A673 (cell line): ENCODE measurements at regions not wholly inside any gene's neighbourhood (a gene's known extent, or its start where the extent isn't known, plus 50 kb on each side); places are given as distances from the start of the nearest gene placed in this dataset.
"Not testable (repeated sequence)": the region's sequence is repeated elsewhere in the genome, so short reads cannot be mapped to it uniquely, and the experiment has no call there.

Source experiments
- BruUV-seq: library from RNA; stranded (reverse); fragments of 400-500 nt; replicated peaks from 2 replicates; lab custom pipeline; 2021; lab: Mats Ljungman, UMichigan
- CTCF ChIA-PET: fragments of 300-600 bp; sonication (Branson Sonifier 250); formaldehyde crosslinking; loops from one replicate; lab custom pipeline; 2022; ENCODE audit warnings: antibody characterized with exemption; lab: Charles Lee
- POLR2A ChIA-PET: fragments of 300-600 bp; sonication (Branson Sonifier 250); formaldehyde crosslinking; loops from one replicate; lab custom pipeline; 2022; ENCODE audit warnings: antibody characterized with exemption; ENCODE audit not compliant: low non-redundant PET; lab: Charles Lee
- DNase-seq: peaks from one replicate; pipeline ENCODE4 v3.0.0-alpha.2; 2015; ENCODE audit warnings: low spot score
- H3K27ac ChIP-seq: fragments of 200-600 bp; sonication (generic); 2 replicates; pipeline ENCODE4 v1.5.1; 2016; ENCODE audit warnings: mixed run types, low read depth, mild to moderate bottlenecking, mixed read lengths, antibody characterized with exemption, low read length; ENCODE audit not compliant: poor library complexity, severe bottlenecking
- H3K27me3 ChIP-seq: fragments of 200-600 bp; sonication (generic); replicated peaks from 2 replicates; pipeline ENCODE4 v1.6.1; 2017; ENCODE audit warnings: mixed run types, low read depth, mild to moderate bottlenecking, mixed read lengths, antibody characterized with exemption, low read length; ENCODE audit not compliant: insufficient read depth, poor library complexity
- H3K36me3 ChIP-seq: fragments of 200-600 bp; sonication (generic); 2 replicates; pipeline ENCODE4 v1.6.1; 2016; ENCODE audit warnings: mixed run types, mild to moderate bottlenecking, mixed read lengths, antibody characterized with exemption, low read length; ENCODE audit not compliant: insufficient read depth, poor library complexity, severe bottlenecking
- H3K4me1 ChIP-seq: fragments of 200-600 bp; sonication (generic); 2 replicates; pipeline ENCODE4 v1.6.1; 2017; ENCODE audit warnings: mixed run types, mild to moderate bottlenecking, mixed read lengths, antibody characterized with exemption, low read length; ENCODE audit not compliant: insufficient read depth, poor library complexity, severe bottlenecking
- H3K4me3 ChIP-seq: fragments of 200-600 bp; sonication (generic); 2 replicates; pipeline ENCODE4 v1.5.1; 2016; ENCODE audit warnings: low read depth, mixed run types, mild to moderate bottlenecking, mixed read lengths, low read length; ENCODE audit not compliant: poor library complexity, severe bottlenecking
- H3K9me3 ChIP-seq: fragments of 200-600 bp; sonication (generic); 2 replicates; pipeline ENCODE4 v1.6.1; 2016; ENCODE audit warnings: mixed run types, low read depth, mild to moderate bottlenecking, mixed read lengths, antibody characterized with exemption, low read length; ENCODE audit not compliant: poor library complexity, severe bottlenecking
- intact Hi-C: fragments of 100-400 bp; cut with micrococcal nuclease; formaldehyde crosslinking; loops from one replicate; pipeline ENCODE4 v1.10.0; 2022; ENCODE audit not compliant: unreplicated experiment

DNA sequence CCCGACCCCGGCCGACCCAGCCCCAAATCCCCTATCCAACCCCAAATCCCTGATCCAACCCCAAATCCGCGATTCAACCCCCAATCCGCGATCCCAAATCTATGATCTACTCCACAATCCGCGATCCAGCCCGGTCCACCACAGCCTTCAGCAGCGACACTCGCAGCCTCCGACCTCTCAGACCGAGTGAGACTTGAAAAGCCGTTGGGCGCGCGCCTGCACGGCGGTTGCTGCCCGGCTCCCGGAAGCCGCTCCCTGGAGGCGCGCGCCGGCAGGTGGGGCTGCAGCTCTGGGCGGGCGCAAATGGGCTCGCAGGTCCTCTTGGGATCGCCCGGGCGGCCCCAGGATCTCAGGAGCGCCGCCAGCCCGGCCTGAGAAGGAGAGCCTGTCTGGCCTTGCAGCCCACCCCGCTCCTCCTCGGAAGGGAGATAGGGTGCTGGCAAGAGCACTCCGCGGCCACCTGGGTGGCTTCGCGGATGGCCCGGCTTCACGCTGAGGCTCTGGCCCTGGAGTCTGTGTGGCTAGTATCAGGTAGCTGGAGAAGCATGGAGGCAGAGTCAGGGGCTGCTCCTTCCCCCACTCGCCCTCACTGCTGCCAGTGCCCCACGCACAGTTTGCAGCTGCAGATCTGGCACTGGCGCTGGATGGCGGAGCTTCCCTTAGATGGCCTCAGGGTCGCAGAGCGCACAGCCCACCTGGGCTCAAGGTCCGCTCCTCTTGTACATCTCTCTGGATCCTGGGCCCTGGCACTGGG is 533.4 kb upstream of the DEFB115 start:
- H3K36me3 ChIP-seq, H3K27ac ChIP-seq, CTCF ChIA-PET, H3K27me3 ChIP-seq, H3K9me3 ChIP-seq, H3K4me1 ChIP-seq, H3K4me3 ChIP-seq, intact Hi-C loops, DNase-seq, BruUV-seq, POLR2A ChIA-PET: not testable (repeated sequence)

DNA sequence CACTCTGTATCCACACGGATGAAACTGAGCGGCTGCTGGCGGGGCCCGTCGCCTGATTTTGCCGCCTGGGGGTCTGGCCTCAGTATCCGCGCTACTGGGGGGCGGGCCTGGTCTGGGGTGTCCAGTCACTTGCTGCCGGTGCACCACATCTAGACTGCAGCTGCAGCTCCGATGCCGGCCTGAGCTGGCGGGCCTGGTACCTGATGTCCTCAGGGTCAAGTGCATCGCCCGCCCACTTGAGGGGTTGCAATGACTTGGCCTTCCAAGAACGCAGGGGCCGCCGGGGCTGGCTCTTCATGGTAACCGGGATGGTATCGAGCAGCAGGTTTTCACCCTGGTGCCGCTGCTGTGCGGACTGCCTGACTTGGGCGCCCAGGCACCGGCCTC is 532.8 kb upstream of the DEFB115 start:
- POLR2A ChIA-PET, H3K9me3 ChIP-seq, intact Hi-C loops, H3K27ac ChIP-seq, H3K4me3 ChIP-seq, H3K36me3 ChIP-seq, BruUV-seq, H3K27me3 ChIP-seq, H3K4me1 ChIP-seq, DNase-seq, CTCF ChIA-PET: not testable (repeated sequence)

DNA sequence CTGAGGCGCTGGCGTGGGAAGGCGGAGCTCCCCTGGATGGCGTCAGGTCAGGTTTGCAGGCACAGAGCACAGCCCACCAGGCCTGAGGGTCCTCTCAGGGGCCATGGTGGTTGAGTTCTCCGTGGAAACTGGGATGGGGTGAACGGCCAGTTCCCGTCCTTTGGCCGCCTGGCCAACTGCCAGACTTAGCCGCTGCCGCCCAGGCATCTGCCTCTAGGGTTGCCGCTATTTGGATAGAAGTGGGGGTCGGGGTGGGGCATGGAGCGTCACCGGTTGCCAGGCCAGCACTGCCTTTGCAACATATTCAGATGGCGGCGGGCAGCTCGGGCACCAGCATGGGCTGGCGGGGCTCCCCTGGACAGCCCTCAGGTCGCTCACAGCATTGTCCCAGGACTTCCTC is 532.3 kb upstream of the DEFB115 start:
- H3K36me3 ChIP-seq, H3K27me3 ChIP-seq, intact Hi-C loops, H3K4me1 ChIP-seq, H3K9me3 ChIP-seq, H3K27ac ChIP-seq, CTCF ChIA-PET, DNase-seq, H3K4me3 ChIP-seq, POLR2A ChIA-PET, BruUV-seq: not testable (repeated sequence)

DNA sequence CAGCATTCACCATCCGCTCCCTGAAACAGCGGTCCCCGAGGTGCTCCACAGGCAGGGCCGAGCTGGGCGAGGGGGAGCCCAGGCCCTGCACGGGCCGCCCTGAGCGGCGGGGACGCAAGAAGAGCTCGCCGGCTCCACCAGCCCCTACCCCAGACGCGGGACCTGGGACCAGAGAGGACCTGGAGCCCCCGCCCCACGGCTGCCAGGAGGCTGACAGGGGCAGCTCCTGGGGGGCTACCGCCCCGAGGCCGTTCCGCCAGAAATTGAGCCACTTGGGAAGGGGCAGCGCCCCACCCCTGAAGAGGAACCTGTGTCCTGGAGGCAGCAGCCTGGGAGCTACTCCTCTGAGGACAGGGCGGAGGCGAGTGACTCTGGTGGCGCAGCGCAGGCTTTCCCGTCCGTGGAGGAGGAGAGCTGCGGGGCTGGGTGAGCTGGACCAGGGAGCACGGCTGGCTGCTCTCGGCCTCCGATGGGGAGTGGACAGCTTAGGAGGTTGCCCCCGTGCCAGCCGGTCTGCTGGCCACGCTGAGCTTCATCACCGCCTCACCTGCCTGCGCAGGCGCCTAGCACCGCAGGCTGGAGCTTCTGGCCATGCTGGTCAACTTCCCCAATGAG is 529.1 kb upstream of the DEFB115 start:
- H3K4me1 ChIP-seq, BruUV-seq, CTCF ChIA-PET, DNase-seq, H3K9me3 ChIP-seq, H3K27me3 ChIP-seq, H3K36me3 ChIP-seq, H3K4me3 ChIP-seq, intact Hi-C loops, H3K27ac ChIP-seq, POLR2A ChIA-PET: not testable (repeated sequence)
